ENCODE measurements at regions not wholly inside any gene's neighbourhood (a gene's known extent, or its start where the extent isn't known, plus 50 kb on each side); places are given as distances from the start of the nearest gene placed in this dataset.

- TF ChIP-seq CTCF (IDR thresholded peaks at IDR 0.05): no peak
- TF ChIP-seq POLR2A (IDR thresholded peaks at IDR 0.05): no peak
Measured at GRCh38 chr14:85093631-85094330, 436.2 kb upstream of the FLRT2 start.

Measured in sigmoid colon (tissue), 3 donors.